ENCODE measurements at regions not wholly inside any gene's neighbourhood (a gene's known extent, or its start where the extent isn't known, plus 50 kb on each side); places are given as distances from the start of the nearest gene placed in this dataset.

- no peaks in the 10 kb centered on the region for H3K79me2 ChIP-seq (ENCODE audit: control insufficient read depth in 1 of 2, insufficient read depth in 2 of 2, low read length in 2 of 2)
- no peak overlapping the region for H2BK15ac ChIP-seq (ENCODE audit: low read length)
- H4K5ac ChIP-seq (ENCODE audit: insufficient read length, low read depth, low read length): no peak overlapping the region
- H4K8ac ChIP-seq (ENCODE audit: extremely low read depth, insufficient read depth, low read length): no peak overlapping the region
- FAIRE-seq: no peak
- H3K4ac ChIP-seq (replicated peaks; ENCODE audit: insufficient read length, low read depth, low read length): no peak overlapping the region
- peak overlapping the region; percentile 92 for H2BK120ac ChIP-seq (replicated peaks; ENCODE audit: low read depth, low read length)
- ChIA-PET POLR2A (ENCODE audit: partially characterized antibody) (no interaction called here), CTCF (ENCODE audit: partially characterized antibody) (interaction anchor here (0.6 to 2.5 kb wide), 4 partner anchors 8 to 606 kb away, joined by 3 to 7 read pairs (median 4); no protein-coding TSS in a partner anchor)
- no peak overlapping the region for H3K18ac ChIP-seq (ENCODE audit: extremely low read depth, low read length)
- no peak overlapping the region for H2BK12ac ChIP-seq (ENCODE audit: low read depth, low read length)
- no peak overlapping the region for H3K56ac ChIP-seq (replicated peaks; ENCODE audit: insufficient read length, low read depth, low read length)
- DNase-seq (ENCODE audit: low read depth in 1 of 2, low spot score in 2 of 2): no peak
- H3K14ac ChIP-seq (ENCODE audit: insufficient read length): no peak overlapping the region
- H2BK20ac ChIP-seq (ENCODE audit: low read length): no peak overlapping the region
- H3K79me1 ChIP-seq (ENCODE audit: low read depth, low read length): no peaks in the 10 kb centered on the region
- no peaks in the 10 kb centered on the region for H3K23me2 ChIP-seq (ENCODE audit: low read depth, low read length)
- H2AFZ ChIP-seq (ENCODE audit: low read length): peak overlapping the region; percentile 1; the same call in 1 of the 2 replicates
- H3K9me3 ChIP-seq (ENCODE audit: insufficient read depth in 2 of 2, low read depth in 1 of 2, low read length in 1 of 2): no peaks in the 10 kb centered on the region
- no peak overlapping the region for H3K4me2 ChIP-seq (ENCODE audit: insufficient read depth in 1 of 2, low read depth in 2 of 2, low read length in 2 of 2)
- H3K4me3 ChIP-seq (ENCODE audit: extremely low read depth in 1 of 4, insufficient read depth in 2 of 4, low read depth in 3 of 4, low read length in 4 of 4): no peak overlapping the region
- no peak overlapping the region for H3K27ac ChIP-seq (ENCODE audit: low read depth, low read length)
- WGBS, 2 experiments (ENCODE audit: extremely low coverage in 1 of 2, insufficient coverage in 1 of 2, insufficient read length in 1 of 2, insufficient replicate concordance in 2 of 2, low coverage in 1 of 2, low lambda C conversion rate in 2 of 2, missing lambda C conversion rate in 1 of 2): 86% methylated on average over 4 of the region's 4 CpGs; no CpG with 5 or more reads in 1 of the 2 experiments
- no peaks in the 10 kb centered on the region for H4K20me1 ChIP-seq (replicated peaks in 1 of 2; ENCODE audit: control insufficient read depth in 1 of 2, insufficient read depth in 2 of 2, low read length in 2 of 2)
- H3K4me1 ChIP-seq (replicated peaks in 1 of 4; ENCODE audit: control insufficient read depth in 3 of 4, insufficient read depth in 4 of 4, low read length in 3 of 4): peaks cover 0 to 3% (median 1%) of the 10 kb centered on the region in 4 experiments; a peak in 2 of 7 replicates
- no peak overlapping the region for H4K91ac ChIP-seq (replicated peaks; ENCODE audit: insufficient read length, low read length)
- no peaks in the 10 kb centered on the region for H3K27me3 ChIP-seq (replicated peaks in 1 of 4; ENCODE audit: control insufficient read depth in 3 of 4, extremely low read depth in 1 of 4, insufficient read depth in 3 of 4, low read length in 3 of 4)
- H3K23ac ChIP-seq (ENCODE audit: insufficient read length): no peak overlapping the region
- no peak overlapping the region for H2AK5ac ChIP-seq (ENCODE audit: low read depth, low read length)
- no peak overlapping the region for H3K9ac ChIP-seq (replicated peaks in 1 of 4; ENCODE audit: extremely low read depth in 1 of 4, low read depth in 3 of 4, low read length in 3 of 4)
- H3K36me3 ChIP-seq (ENCODE audit: control insufficient read depth in 2 of 4, insufficient read depth in 4 of 4, low read length in 3 of 4): no peaks in the 10 kb centered on the region
- peak overlapping the region; percentile 91; the same call in 1 of the 2 replicates for H2BK5ac ChIP-seq (ENCODE audit: low read depth, low read length)
- TF ChIP-seq NANOG (IDR thresholded peaks at IDR 0.05; ENCODE audit: insufficient read depth, low read depth, low read length, poor library complexity, severe bottlenecking): no peak
- TF ChIP-seq EP300 (IDR thresholded peaks at IDR 0.05; ENCODE audit: borderline replicate concordance in 1 of 2, low read depth in 2 of 2, low read length in 2 of 2): no peak
- TF ChIP-seq POU5F1 (IDR thresholded peaks at IDR 0.05; ENCODE audit: low read depth, low read length): no peak
- TF ChIP-seq RXRA (IDR thresholded peaks at IDR 0.05; ENCODE audit: insufficient read depth, low read depth, low read length): no peak
- TF ChIP-seq JUND (IDR thresholded peaks at IDR 0.05; ENCODE audit: low read length): no peak
- TF ChIP-seq RBBP5 (IDR thresholded peaks at IDR 0.05; ENCODE audit: borderline replicate concordance, low read depth, low read length): no peak
- no peak for TF ChIP-seq YY1 (IDR thresholded peaks at IDR 0.05; ENCODE audit: low read depth, low read length)
- no peak for TF ChIP-seq BRCA1 (IDR thresholded peaks at IDR 0.05; ENCODE audit: low read depth, low read length)
- no peak for TF ChIP-seq HDAC2 (IDR thresholded peaks at IDR 0.05; ENCODE audit: borderline replicate concordance in 1 of 2, low read depth in 2 of 2, low read length in 2 of 2)
- TF ChIP-seq CHD1 (IDR thresholded peaks at IDR 0.05; ENCODE audit: low read depth, low read length): no peak
- no peak for TF ChIP-seq SP1 (IDR thresholded peaks at IDR 0.05; ENCODE audit: low read depth, low read length)
- TF ChIP-seq TCF12 (IDR thresholded peaks at IDR 0.05; ENCODE audit: low read depth, low read length): no peak
- no peak for TF ChIP-seq PHF8 (conservative IDR thresholded peaks at IDR 0.05; ENCODE audit: low read depth, low read length)
- no peak for TF ChIP-seq CBX5 (IDR thresholded peaks at IDR 0.05; ENCODE audit: low read depth, low read length)
- no peak for TF ChIP-seq CREB1 (IDR thresholded peaks at IDR 0.05)
Observed at GRCh38 chr14:32020882-32021281, 56.2 kb upstream of the ARHGAP5 start.

All from H1 (cell line).